ENCODE measurements at regions not wholly inside any gene's neighbourhood (a gene's known extent, or its start where the extent isn't known, plus 50 kb on each side); places are given as distances from the start of the nearest gene placed in this dataset.

GRCh38 chr7:15938115-15938514 is 251.6 kb upstream of the MEOX2 start:
- DNase-seq (ENCODE audit: low read depth in 2 of 3, low spot score in 1 of 3) = no peak

DNA sequence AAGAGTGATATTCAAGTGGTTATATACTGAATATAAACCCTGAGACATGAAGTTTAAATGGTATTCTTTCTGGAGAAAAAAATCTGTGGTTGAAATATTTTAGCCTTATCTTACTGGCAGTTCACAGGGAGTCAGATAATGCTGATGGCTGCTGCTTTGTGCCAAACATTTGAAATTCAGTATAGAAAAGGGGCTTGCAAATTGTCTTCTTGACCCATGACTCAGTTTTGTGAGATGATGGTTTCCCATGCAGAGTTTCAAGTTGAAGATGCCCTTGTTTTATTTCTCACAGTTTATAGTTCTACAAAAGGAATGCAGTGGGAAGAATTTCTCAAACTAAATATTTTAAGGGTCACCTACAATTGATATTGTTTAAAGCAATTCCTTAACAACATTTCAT is 251.1 kb upstream of the MEOX2 start:
- no peak for DNase-seq (ENCODE audit: low read depth in 2 of 3, low spot score in 1 of 3)

GRCh38 chr7:15936991-15937390 is 250.5 kb upstream of the MEOX2 start:
- DNase-seq (ENCODE audit: low read depth in 2 of 3, low spot score in 1 of 3) = no peak

DNA sequence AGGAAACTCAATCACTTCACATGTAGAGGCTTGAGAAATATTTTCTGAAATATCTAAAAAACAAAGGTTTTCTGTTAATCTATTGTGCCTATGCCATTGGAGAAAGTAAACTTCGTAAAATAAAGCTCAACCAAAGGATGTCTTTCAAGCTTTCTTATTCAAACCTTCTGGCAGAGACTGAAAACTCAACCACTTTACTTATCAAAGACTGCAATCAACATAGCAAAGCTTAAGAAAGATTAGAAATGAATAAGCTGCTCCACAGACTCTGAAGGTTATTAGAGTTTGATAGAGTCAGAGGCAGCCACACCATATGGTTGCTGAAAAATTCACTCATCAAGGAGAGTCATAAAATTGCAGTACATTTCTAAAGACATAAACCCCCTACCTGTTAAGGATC is 245.8 kb upstream of the MEOX2 start:
- DNase-seq (ENCODE audit: low read depth in 2 of 3, low spot score in 1 of 3) = no peak

DNA sequence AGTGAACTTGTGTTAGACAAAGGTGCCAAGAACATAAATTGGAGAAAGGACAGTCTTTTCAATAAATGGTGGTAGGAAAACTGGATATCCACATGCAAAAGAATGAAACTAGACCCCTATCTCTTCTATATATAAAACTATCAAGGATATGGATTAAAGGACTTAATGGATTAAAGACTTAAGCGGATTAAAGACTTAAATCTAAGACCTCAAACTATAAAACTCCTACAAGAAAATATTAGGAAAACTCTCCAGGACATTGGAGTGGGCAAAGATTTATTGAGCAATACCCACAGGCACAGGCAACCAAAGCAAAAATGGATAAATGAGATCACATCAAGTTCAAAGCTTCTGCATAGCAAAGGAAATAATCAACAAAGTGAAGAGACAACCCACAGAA is 242.9 kb upstream of the MEOX2 start:
- no peak for DNase-seq (ENCODE audit: low read depth in 2 of 3, low spot score in 1 of 3)

GRCh38 chr7:15925608-15926007 is 239.1 kb upstream of the MEOX2 start:
- no peak for DNase-seq (ENCODE audit: low read depth in 2 of 3, low spot score in 1 of 3)

GRCh38 chr7:15924910-15925309 is 238.4 kb upstream of the MEOX2 start:
- DNase-seq (ENCODE audit: low read depth in 2 of 3, low spot score in 1 of 3) = no peak

DNA sequence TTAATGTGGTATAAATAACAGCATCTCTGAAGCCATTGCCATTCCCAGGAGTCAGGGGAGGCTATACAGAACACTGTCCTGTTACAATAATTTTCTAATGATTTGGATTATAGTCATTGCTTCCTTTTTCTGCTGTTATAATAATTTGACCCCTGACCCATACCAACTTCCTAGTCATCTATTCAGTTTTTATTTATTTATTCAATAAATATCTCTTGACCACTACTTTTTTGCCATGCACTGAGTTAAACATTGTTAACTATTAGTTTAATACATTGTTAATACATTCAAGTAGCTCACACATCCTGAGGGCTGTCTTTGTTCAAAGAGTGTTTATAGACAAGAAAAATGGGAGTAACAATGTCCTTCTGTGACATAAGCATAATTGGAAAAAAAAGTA is 235.5 kb upstream of the MEOX2 start:
- DNase-seq (ENCODE audit: low read depth in 2 of 3, low spot score in 1 of 3) = no peak

GRCh38 chr7:15921576-15921975 is 235.1 kb upstream of the MEOX2 start:
- no peak for DNase-seq (ENCODE audit: low read depth in 2 of 3, low spot score in 1 of 3)

DNA sequence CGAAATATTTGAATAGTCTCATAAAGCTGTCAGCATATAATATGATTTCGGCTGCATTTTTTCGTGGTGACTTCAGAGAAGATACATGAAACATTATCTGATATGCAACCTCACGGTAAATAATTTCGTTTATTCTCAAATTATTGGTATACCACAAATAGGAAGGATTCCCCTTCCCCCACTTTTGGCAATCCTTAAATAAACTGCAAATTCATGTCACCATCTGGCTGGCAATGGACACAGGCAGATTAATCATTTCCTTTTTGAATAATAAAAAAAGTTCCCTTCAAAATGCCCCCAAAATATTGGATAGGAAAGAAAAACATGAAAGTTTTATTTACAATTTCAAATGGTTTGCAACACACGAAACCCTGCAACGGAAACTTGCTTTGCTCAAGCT is 234.5 kb upstream of the MEOX2 start:
- no peak for DNase-seq (ENCODE audit: low read depth in 2 of 3, low spot score in 1 of 3)

DNA sequence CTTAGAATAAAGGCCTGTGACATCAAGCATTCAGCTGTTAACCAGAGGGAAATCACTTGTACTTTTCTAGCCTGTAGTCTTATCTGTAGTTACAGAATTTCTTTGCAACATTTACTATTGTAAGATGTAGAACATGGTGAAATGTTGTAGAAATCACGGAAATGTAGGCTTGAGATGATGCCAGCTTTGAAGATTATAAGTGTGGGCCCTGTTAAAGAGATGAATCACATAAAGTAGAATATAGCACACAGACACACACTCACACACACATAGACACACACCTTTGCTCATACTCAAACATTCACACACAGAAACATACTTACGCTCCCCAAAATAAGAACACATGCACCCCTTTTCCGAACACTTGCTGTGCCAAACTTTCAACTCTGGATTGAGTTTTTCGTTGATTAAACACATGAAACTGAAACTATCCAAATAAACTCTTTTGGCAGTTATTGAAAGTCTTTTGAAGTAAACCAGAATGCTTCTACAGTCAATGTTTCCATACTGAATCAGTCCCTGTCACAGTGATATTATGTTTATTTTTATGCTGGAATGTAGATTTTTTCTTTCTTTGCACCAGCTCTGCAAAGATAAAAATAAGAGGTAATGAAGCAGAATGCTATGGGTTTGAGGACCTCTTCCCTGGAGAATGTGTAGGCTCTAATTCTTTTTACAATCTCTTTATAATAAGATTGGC is 230.3 kb upstream of the MEOX2 start:
- no peak for DNase-seq (ENCODE audit: low read depth in 2 of 3, low spot score in 1 of 3)

DNA sequence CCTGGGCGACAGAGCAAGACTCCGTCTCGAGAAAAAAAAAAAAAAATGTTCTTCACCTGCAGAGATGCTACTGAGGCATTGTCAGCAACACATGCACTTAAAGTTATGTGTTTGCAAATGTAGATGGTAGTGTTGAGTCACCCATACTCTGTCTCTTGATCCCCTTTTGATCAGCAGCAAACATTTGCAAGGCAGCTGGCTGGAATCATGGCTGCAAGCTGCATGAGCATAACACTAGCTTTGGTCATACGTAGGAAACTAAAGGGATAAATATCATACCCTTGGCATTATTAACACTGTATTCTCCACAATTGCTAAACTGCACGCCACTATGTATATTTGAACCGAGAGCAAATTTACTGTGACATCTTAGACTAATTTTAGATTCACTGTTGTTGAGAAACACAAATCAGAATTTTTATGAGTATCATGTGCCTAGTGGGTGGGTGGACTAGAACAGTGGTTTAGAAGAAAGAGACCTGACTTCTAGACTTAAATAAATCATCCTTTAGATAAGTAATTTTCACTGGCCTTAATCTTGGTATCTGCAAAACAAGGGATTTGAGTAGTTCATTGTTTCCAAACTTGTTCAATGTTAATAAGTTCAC is 229.3 kb upstream of the MEOX2 start:
- DNase-seq (ENCODE audit: low read depth in 2 of 3, low spot score in 1 of 3) = no peak

DNA sequence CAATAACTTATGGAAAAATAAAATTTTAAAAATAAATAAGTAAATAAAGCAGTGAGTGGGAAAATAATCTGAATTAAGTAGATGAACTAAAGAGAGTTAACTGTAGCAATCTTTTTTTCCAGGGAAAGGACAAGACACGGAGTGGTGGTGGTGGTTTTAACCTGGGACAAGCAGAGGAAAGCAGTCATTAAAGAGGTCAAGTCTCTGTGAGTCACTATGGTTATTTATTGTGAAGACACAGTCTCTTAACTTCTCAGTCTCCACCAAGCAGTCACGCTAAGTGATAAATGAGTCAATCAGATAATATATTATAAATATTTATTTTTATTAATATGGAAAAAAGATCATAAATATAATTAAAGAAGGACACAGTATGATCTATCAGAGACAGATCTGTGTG is 228.1 kb upstream of the MEOX2 start:
- no peak for DNase-seq (ENCODE audit: low read depth in 2 of 3, low spot score in 1 of 3)

- no peak for DNase-seq (ENCODE audit: low read depth in 2 of 3, low spot score in 1 of 3)
Measured at GRCh38 chr7:15906436-15906835, 220.0 kb upstream of the MEOX2 start.

DNA sequence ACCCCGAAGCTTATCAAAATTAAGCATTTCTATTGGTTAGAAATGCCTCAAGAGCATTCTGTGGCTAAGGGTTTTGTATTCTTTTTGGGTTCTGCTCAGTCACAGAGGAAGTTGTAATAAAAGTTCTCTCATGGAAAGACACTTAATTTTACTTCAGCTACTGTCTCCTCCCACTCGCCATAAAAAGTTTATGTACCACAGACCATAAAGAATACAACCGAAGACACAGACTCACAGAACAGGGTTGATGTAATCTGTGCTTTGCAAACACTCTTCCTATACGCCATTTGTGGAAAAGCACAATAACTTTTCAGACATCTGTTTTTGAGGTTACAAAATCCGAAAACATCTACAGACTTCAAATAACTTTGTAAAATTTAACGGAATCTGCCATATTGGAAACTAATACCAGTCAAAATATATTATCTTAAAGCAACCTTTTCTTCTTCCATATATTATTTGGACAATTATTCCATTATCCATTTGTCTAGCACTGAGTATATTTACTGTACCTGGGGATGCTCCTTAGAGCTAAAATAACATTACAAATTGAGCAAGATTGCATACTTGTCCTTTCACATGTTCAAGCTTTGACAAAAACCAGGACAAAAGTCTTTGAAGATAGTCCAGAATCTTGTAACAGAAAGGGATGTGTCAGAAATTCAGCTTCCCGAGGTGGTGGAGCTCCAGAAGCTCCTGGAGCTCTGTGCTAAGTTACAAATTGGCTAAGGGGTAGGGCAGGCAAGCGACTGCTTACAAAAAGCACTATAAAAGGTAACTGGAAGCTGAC is 219.0 kb upstream of the MEOX2 start:
- no peak for DNase-seq (ENCODE audit: low read depth in 2 of 3, low spot score in 1 of 3)

DNA sequence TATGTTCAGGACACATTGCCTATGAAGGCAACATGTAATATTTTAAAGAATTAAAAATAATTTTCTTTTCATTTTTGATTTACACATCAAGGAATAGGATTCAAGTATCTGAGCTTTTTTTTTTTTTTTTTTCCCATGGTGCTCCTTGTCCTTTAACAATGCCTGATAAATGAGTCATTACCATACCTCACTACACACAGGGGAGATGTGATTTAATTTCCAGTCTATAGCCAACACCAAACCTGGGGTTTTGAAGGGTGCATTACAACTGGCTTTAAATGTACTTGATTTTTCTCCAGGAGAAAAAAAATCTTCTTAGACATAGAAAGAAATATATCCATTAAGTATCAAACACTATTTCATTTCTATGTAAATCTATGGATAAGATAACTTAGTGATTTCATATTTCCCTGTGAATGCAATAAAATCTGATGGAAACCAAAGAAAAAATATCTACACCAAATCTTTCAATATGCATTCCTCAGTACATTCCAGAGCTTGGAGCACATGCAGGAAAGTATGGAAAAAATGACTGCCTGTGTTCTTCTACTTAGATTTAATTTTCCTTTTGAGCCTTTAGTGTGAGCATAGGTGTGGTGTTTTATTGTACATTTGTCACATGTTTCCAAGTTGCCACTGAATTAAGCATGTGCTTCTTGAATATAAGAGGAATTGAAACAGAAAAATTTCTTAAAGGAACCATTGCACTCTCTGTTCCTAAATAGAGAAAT is 204.8 kb upstream of the MEOX2 start:
- no peak for DNase-seq (ENCODE audit: low read depth in 2 of 3, low spot score in 1 of 3)

- DNase-seq (ENCODE audit: low read depth in 2 of 3, low spot score in 1 of 3) = no peak
Measured at GRCh38 chr7:15889507-15889906, 203.0 kb upstream of the MEOX2 start.

DNA sequence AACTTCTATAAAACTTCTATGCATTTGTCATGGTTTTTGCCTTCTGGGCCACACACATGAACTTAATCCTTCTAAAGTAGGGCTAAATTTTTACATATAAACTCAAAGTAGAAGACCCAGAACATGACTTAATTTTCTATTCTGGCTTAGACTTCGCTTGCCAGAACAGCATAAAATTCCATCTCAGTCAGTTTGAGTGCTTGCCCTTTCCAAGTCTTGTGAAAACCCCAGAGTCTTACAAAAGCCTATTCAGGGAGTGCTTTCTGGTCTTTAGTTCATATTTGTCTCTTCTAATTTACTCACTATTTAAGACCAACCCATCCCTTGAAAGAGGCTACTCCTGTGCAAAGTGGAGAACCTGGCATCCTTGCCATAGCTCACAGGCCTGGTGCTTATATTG is 201.6 kb upstream of the MEOX2 start:
- DNase-seq (ENCODE audit: low read depth in 2 of 3, low spot score in 1 of 3) = no peak

DNA sequence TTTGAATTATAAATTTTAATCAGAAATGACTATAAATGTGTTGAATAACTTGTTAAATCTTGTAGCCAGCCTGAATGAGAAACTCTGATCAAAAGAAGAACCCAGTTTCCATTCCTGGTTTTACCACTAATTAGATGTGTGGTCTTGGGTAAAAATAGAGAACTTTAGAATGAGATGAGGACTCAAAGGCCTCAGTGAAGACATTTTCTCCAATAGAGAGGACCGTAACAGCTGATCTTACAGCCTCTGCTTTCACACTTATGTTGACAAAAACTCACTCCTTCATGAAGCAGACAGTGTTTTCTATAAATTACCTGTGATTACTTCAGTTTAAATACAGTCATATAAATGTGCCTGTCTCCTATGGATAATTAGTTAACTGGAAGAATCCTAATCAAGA is 200.1 kb upstream of the MEOX2 start:
- DNase-seq (ENCODE audit: low read depth in 2 of 3, low spot score in 1 of 3) = no peak

DNA sequence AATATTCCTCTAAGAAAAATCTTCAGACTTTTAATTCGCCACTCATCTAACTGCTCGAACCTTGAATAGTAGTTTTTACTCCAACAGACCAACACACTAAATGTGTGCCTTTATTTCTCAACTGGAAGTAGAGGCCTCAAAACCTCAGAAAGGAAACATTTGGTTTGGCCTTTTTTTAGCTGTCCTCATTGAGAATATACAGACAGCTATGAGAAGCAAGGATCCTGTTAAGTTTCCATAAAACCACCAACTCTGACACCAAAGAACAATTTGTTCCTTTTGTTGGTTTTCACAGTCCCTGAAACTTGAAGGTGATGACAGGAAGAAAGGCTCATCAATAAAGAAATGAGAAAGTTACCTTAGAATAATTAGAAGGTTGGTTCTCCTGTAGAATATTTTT is 199.2 kb upstream of the MEOX2 start:
- DNase-seq (ENCODE audit: low read depth in 2 of 3, low spot score in 1 of 3) = no peak

DNA sequence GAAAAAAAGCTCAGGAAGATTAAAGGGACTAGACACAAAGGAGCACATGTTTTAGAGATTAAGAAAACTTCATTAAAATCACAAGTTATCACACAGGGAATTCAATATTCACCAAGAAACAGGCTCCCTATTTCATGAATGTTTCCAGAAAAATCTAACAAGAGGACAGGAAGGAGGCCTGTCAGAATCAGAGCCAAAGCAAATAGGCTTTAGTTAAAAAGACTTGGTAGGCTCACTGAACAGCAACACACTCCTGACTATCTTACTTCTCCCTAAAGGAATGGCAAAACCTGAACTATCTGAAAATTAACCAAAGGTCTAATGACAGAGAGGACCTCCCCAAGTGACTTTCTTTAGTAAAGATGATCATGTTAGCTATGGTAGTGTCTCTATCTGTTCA is 188.3 kb upstream of the MEOX2 start:
- no peak for DNase-seq (ENCODE audit: low read depth in 2 of 3, low spot score in 1 of 3)

DNA sequence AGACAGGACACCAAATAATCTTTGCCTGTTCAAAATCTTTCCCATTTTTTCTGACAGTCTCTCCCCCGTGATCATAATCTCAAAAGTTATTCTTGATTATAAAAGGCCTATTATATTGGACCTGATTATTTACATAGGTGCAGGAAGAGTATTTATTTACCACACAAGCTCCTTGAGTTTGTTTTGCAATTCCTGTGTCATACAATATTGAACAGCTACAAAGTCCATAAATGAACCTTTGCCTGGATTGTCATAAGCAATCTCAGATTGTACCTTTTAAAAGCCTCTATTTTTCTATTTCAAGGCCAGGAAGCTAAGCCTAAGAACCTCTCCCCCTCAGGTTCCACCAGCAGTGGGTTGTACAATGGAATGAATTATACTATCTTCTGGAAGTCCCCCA is 183.9 kb upstream of the MEOX2 start:
- DNase-seq (ENCODE audit: low read depth in 2 of 3, low spot score in 1 of 3) = no peak

Data from stimulated activated CD4-positive, alpha-beta T cell treated with anti-CD3 and anti-CD28 coated beads, Interleukin-12 subunit alpha, Interleukin-12 subunit beta, amount 100 ng/mL, for 48 hours (primary cell).